Ishikawa (cell line): ENCODE measurements at regions not wholly inside any gene's neighbourhood (a gene's known extent, or its start where the extent isn't known, plus 50 kb on each side); places are given as distances from the start of the nearest gene placed in this dataset.
A peak's percentile ranks its signal among the peaks of the same experiment; 100 is the strongest.

Experiments
- CEBPB ChIP-seq: IDR thresholded peaks from 2 replicates; pipeline ENCODE4 v1.6.1; 2012
- CREB1 ChIP-seq: IDR thresholded peaks from 2 replicates; pipeline ENCODE4 v1.6.1; 2012; ENCODE audit warnings: low read depth
- EGR1 ChIP-seq: IDR thresholded peaks from 2 replicates; pipeline ENCODE4 v1.6.1; 2012
- EP300 ChIP-seq: IDR thresholded peaks from 2 replicates; pipeline ENCODE4 v1.6.1; 2012; ENCODE audit warnings: borderline replicate concordance
- FOXM1 ChIP-seq: IDR thresholded peaks from 2 replicates; pipeline ENCODE4 v1.6.1; 2012; ENCODE audit warnings: low read depth, borderline replicate concordance
- MAX ChIP-seq: IDR thresholded peaks from 2 replicates; pipeline ENCODE4 v1.6.1; 2012
- NFIC ChIP-seq: IDR thresholded peaks from 2 replicates; pipeline ENCODE4 v1.6.1; 2012
- RAD21 ChIP-seq: IDR thresholded peaks from 2 replicates; pipeline ENCODE4 v1.6.1; 2012; ENCODE audit warnings: low read depth
- REST ChIP-seq: IDR thresholded peaks from 2 replicates; pipeline ENCODE4 v1.6.1; 2012; ENCODE audit warnings: low read depth, mild to moderate bottlenecking
- TAF1 ChIP-seq: IDR thresholded peaks from 2 replicates; pipeline ENCODE4 v1.6.1; 2012; ENCODE audit warnings: low read depth, mild to moderate bottlenecking
- TCF12 ChIP-seq: IDR thresholded peaks from 2 replicates; pipeline ENCODE4 v1.6.1; 2012; ENCODE audit warnings: low read depth
- TEAD4 ChIP-seq: IDR thresholded peaks from 2 replicates; pipeline ENCODE4 v1.6.1; 2012
- YY1 ChIP-seq: IDR thresholded peaks from 2 replicates; pipeline ENCODE4 v1.6.1; 2012; ENCODE audit warnings: low read depth
- ZBTB7A ChIP-seq: IDR thresholded peaks from 2 replicates; pipeline ENCODE4 v1.6.1; 2012; ENCODE audit warnings: low read depth
- TF ChIP-seq, protein P1 (sequence below): IDR thresholded peaks from 2 replicates; pipeline ENCODE4 v1.6.1; 2012

DNA sequence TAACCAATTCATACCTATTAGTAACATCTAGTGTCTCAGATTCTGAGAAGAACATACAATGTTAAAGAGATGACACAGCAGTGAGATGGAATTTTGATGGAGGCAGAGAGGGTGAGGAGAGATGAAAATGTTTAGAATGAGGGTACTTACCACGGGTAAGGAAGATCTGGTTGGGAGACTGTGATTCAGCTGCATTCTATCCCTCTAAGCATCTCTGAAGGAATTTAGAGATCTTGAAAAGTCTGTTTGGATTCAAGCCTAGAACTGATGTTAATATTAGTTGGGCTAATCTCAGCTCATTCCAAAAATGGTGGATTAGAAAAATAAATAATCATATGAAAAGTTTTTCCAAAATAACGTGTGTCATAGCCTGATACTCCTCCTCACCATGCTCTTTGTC, 191.5 kb upstream of the CLINT1 start:
- TF ChIP-seq RAD21 (no peak), EGR1 (no peak), FOXM1 (no peak)

GRCh38 chr5:158049459-158049858, 190.5 kb upstream of the CLINT1 start:
- TF ChIP-seq REST (no peak), MAX (no peak), TCF12 (no peak), ZBTB7A (no peak)
- TF ChIP-seq, protein P1, sequence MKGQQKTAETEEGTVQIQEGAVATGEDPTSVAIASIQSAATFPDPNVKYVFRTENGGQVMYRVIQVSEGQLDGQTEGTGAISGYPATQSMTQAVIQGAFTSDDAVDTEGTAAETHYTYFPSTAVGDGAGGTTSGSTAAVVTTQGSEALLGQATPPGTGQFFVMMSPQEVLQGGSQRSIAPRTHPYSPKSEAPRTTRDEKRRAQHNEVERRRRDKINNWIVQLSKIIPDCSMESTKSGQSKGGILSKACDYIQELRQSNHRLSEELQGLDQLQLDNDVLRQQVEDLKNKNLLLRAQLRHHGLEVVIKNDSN, result peak; percentile 84

- no peak for TF ChIP-seq RAD21
- no peak for TF ChIP-seq YY1
- TF ChIP-seq CREB1, result no peak
- TF ChIP-seq EGR1, result no peak
- TF ChIP-seq TCF12, result no peak
- no peak for TF ChIP-seq MAX
- TF ChIP-seq CEBPB, result no peak
- no peak for TF ChIP-seq TAF1
- TF ChIP-seq TEAD4, result no peak
- TF ChIP-seq EP300, result no peak
- TF ChIP-seq FOXM1, result no peak
Measured at GRCh38 chr5:158045696-158046095, 186.8 kb upstream of the CLINT1 start.

DNA sequence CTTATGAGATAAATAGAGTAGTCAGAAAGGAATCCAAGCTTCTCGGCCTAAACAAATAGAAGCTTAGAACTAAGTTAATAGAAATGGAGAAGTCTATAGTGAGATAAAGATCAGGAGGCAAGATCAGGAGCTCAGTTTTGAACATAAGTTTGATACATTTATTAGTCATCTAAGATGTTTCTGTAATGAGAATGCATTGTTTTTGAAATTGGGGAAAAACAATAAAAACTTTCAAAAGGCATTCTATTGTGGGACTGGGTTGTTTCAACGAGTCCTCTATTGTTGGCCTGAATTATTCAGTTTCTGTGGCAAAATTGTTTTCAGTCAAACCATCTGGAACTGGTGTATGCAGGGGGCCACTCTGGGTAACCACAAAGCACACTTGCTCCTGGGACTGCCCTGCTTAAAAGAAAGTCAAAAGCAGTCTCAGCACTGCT, 181.0 kb upstream of the CLINT1 start:
- TF ChIP-seq TCF12, result no peak
- TF ChIP-seq, protein P1, result no peak
- TF ChIP-seq CEBPB, result no peak
- TF ChIP-seq EP300, result no peak
- no peak for TF ChIP-seq NFIC
- no peak for TF ChIP-seq CREB1
- no peak for TF ChIP-seq TAF1
- no peak for TF ChIP-seq FOXM1
- TF ChIP-seq YY1, result no peak
- no peak for TF ChIP-seq EGR1
- TF ChIP-seq TEAD4, result no peak
- no peak for TF ChIP-seq REST
- no peak for TF ChIP-seq MAX
- no peak for TF ChIP-seq ZBTB7A
- no peak for TF ChIP-seq RAD21

- TF ChIP-seq YY1, result no peak
Measured at GRCh38 chr5:158039441-158039840, 180.5 kb upstream of the CLINT1 start.

- TF ChIP-seq EGR1 (no peak), TAF1 (no peak), CEBPB (no peak), TCF12 (no peak), ZBTB7A (no peak), NFIC (no peak), REST (no peak), YY1 (no peak), CREB1 (no peak), EP300 (no peak), TEAD4 (no peak), MAX (no peak), RAD21 (no peak), FOXM1 (no peak)
- TF ChIP-seq, protein P1, result no peak
Measured at GRCh38 chr5:158033724-158034123, 174.8 kb upstream of the CLINT1 start.
